Activated naive CD4-positive, alpha-beta T cell treated with anti-CD3 and anti-CD28 coated beads, Interleukin-2, amount 10 ng/mL, durations not matched to agents 7 days and 5 days (primary cell): ENCODE measurements at regions not wholly inside any gene's neighbourhood (a gene's known extent, or its start where the extent isn't known, plus 50 kb on each side); places are given as distances from the start of the nearest gene placed in this dataset.

ENCODE experiments used
- CTCF ChIA-PET: fragments of 350-600 bp; sonication (Branson Sonifier 250); formaldehyde crosslinking; loops from one replicate; lab custom pipeline; 2021; ENCODE audit warnings: antibody characterized with exemption; lab: Charles Lee
- DNase-seq: peaks from one replicate; pipeline ENCODE4 v3.0.0-alpha.2; 2020
- H3K27ac Mint-ChIP-seq: one replicate; pipeline ENCODE4 v1.8.0; 2021; ENCODE audit warnings: mild to moderate bottlenecking, moderate library complexity, mixed read lengths
- H3K27me3 Mint-ChIP-seq: one replicate; pipeline ENCODE4 v1.8.0; 2021; ENCODE audit warnings: mild to moderate bottlenecking, mixed read lengths
- H3K36me3 Mint-ChIP-seq: one replicate; pipeline ENCODE4 v1.8.0; 2021; ENCODE audit warnings: mixed read lengths
- H3K4me1 Mint-ChIP-seq: one replicate; pipeline ENCODE4 v1.8.0; 2021; ENCODE audit warnings: mixed read lengths
- H3K4me3 Mint-ChIP-seq: one replicate; pipeline ENCODE4 v1.8.0; 2021; ENCODE audit warnings: mild to moderate bottlenecking, moderate library complexity, mixed read lengths
- H3K9me3 Mint-ChIP-seq: one replicate; pipeline ENCODE4 v1.8.0; 2021; ENCODE audit warnings: mixed read lengths

GRCh38 chr5:170451747-170452365, 52.0 kb upstream of the KCNIP1 start:
- no peak for DNase-seq

GRCh38 chr5:170450061-170450669, 53.7 kb upstream of the KCNIP1 start:
- DNase-seq, result no peak
- Mint-ChIP-seq H3K4me1 (peaks cover 13% of the 10 kb centered on the region), H3K27me3 (peaks cover 36% of the 10 kb centered on the region), H3K9me3 (no peaks in the 10 kb centered on the region), H3K4me3 (no peak overlapping the region), H3K36me3 (no peaks in the 10 kb centered on the region), H3K27ac (no peak overlapping the region)
- CTCF ChIA-PET, result interaction anchor here (1.4 kb wide), 1 partner anchor 15 kb away, joined by 3 read pairs; no protein-coding TSS in a partner anchor

More at GRCh38 chr5:170451747-170452365, 52.0 kb upstream of the KCNIP1 start:
- no peak overlapping the region for H3K27ac Mint-ChIP-seq
- H3K4me1 Mint-ChIP-seq, result peaks cover 15% of the 10 kb centered on the region
- H3K27me3 Mint-ChIP-seq, result peaks cover 43% of the 10 kb centered on the region
- H3K4me3 Mint-ChIP-seq, result no peak overlapping the region
- H3K9me3 Mint-ChIP-seq, result no peaks in the 10 kb centered on the region
- no peaks in the 10 kb centered on the region for H3K36me3 Mint-ChIP-seq
- CTCF ChIA-PET, result no interaction called here

- Mint-ChIP-seq H3K4me1 (peaks cover 16% of the 10 kb centered on the region), H3K27me3 (peaks cover 35% of the 10 kb centered on the region), H3K36me3 (no peaks in the 10 kb centered on the region), H3K27ac (no peak overlapping the region), H3K9me3 (no peaks in the 10 kb centered on the region), H3K4me3 (no peak overlapping the region)
- CTCF ChIA-PET, result interaction anchor here (1.4 kb wide), 1 partner anchor 14 kb away, joined by 3 read pairs; no protein-coding TSS in a partner anchor
- DNase-seq, result no peak
Measured at GRCh38 chr5:170449232-170449631, 54.6 kb upstream of the KCNIP1 start.

GRCh38 chr5:170448221-170448620, 55.6 kb upstream of the KCNIP1 start:
- Mint-ChIP-seq H3K27ac (no peak overlapping the region), H3K4me1 (peaks cover 6% of the 10 kb centered on the region), H3K9me3 (no peaks in the 10 kb centered on the region), H3K36me3 (no peaks in the 10 kb centered on the region), H3K4me3 (no peak overlapping the region), H3K27me3 (peaks cover 32% of the 10 kb centered on the region)
- CTCF ChIA-PET, result interaction anchor here (3.7 kb wide), 1 partner anchor 13 kb away, joined by 16 read pairs; no protein-coding TSS in a partner anchor
- DNase-seq, result no peak

- Mint-ChIP-seq H3K4me1 (peaks cover 5% of the 10 kb centered on the region), H3K4me3 (no peak overlapping the region), H3K36me3 (no peaks in the 10 kb centered on the region), H3K27me3 (peaks cover 22% of the 10 kb centered on the region), H3K9me3 (no peaks in the 10 kb centered on the region), H3K27ac (no peak overlapping the region)
- no peak for DNase-seq
- CTCF ChIA-PET, result interaction anchor here (1.0 to 3.7 kb wide), 4 partner anchors 11 to 192 kb away, joined by 3 to 16 read pairs (median 3); no protein-coding TSS in a partner anchor
Measured at GRCh38 chr5:170446365-170446764, 57.2 kb upstream of the KCNMB1 start.

- Mint-ChIP-seq H3K27ac (no peak overlapping the region), H3K36me3 (no peaks in the 10 kb centered on the region), H3K9me3 (no peaks in the 10 kb centered on the region), H3K27me3 (peaks cover 22% of the 10 kb centered on the region), H3K4me1 (peaks cover 5% of the 10 kb centered on the region), H3K4me3 (no peak overlapping the region)
- DNase-seq, result no peak
- CTCF ChIA-PET, result interaction anchor here (1.0 to 3.7 kb wide), 4 partner anchors 11 to 193 kb away, joined by 3 to 16 read pairs (median 3); no protein-coding TSS in a partner anchor
Measured at GRCh38 chr5:170445936-170446335, 56.8 kb upstream of the KCNMB1 start.

GRCh38 chr5:170444969-170445505, 55.9 kb upstream of the KCNMB1 start:
- Mint-ChIP-seq H3K4me1 (peaks cover 5% of the 10 kb centered on the region), H3K4me3 (no peak overlapping the region), H3K27ac (no peak overlapping the region), H3K27me3 (peaks cover 14% of the 10 kb centered on the region), H3K9me3 (no peaks in the 10 kb centered on the region), H3K36me3 (no peaks in the 10 kb centered on the region)
- CTCF ChIA-PET, result interaction anchor here (3.7 kb wide), 1 partner anchor 10 kb away, joined by 16 read pairs; no protein-coding TSS in a partner anchor
- DNase-seq, result no peak

GRCh38 chr5:170444181-170444580, 55.0 kb upstream of the KCNMB1 start:
- no peak overlapping the region for H3K27ac Mint-ChIP-seq
- no peaks in the 10 kb centered on the region for H3K9me3 Mint-ChIP-seq
- no peak for DNase-seq
- H3K4me3 Mint-ChIP-seq, result no peak overlapping the region
- peaks cover 8% of the 10 kb centered on the region for H3K27me3 Mint-ChIP-seq
- CTCF ChIA-PET, result interaction anchor here (3.7 kb wide), 1 partner anchor 9 kb away, joined by 16 read pairs; no protein-coding TSS in a partner anchor
- peaks cover 5% of the 10 kb centered on the region for H3K4me1 Mint-ChIP-seq
- H3K36me3 Mint-ChIP-seq, result no peaks in the 10 kb centered on the region

GRCh38 chr5:170443624-170444023, 54.5 kb upstream of the KCNMB1 start:
- CTCF ChIA-PET, result no interaction called here
- Mint-ChIP-seq H3K9me3 (no peaks in the 10 kb centered on the region), H3K4me1 (peaks cover 5% of the 10 kb centered on the region), H3K27ac (no peak overlapping the region), H3K36me3 (no peaks in the 10 kb centered on the region), H3K4me3 (no peak overlapping the region), H3K27me3 (peaks cover 8% of the 10 kb centered on the region)
- DNase-seq, result no peak

- CTCF ChIA-PET, result interaction anchor here (1.6 kb wide), 1 partner anchor 10 kb away, joined by 5 read pairs; no protein-coding TSS in a partner anchor
- Mint-ChIP-seq H3K9me3 (no peaks in the 10 kb centered on the region), H3K27me3 (peaks cover 15% of the 10 kb centered on the region), H3K4me1 (peaks cover 5% of the 10 kb centered on the region), H3K4me3 (no peak overlapping the region), H3K27ac (no peak overlapping the region), H3K36me3 (no peaks in the 10 kb centered on the region)
- no peak for DNase-seq
Measured at GRCh38 chr5:170442921-170443320, 53.8 kb upstream of the KCNMB1 start.

GRCh38 chr5:170442391-170442790, 53.2 kb upstream of the KCNMB1 start:
- CTCF ChIA-PET, result interaction anchor here (0.7 to 1.6 kb wide), 3 partner anchors 9 to 180 kb away, joined by 3 to 5 read pairs (median 3); no protein-coding TSS in a partner anchor
- H3K36me3 Mint-ChIP-seq, result no peaks in the 10 kb centered on the region
- no peaks in the 10 kb centered on the region for H3K9me3 Mint-ChIP-seq
- H3K27me3 Mint-ChIP-seq, result peaks cover 17% of the 10 kb centered on the region
- H3K27ac Mint-ChIP-seq, result no peak overlapping the region
- no peak for DNase-seq
- H3K4me3 Mint-ChIP-seq, result no peak overlapping the region
- peaks cover 5% of the 10 kb centered on the region for H3K4me1 Mint-ChIP-seq

- peaks cover 20% of the 10 kb centered on the region for H3K27me3 Mint-ChIP-seq
- CTCF ChIA-PET, result interaction anchor here (1.0 to 1.6 kb wide), 2 partner anchors 8 to 9 kb away, joined by 3 to 5 read pairs; no protein-coding TSS in a partner anchor
- H3K4me3 Mint-ChIP-seq, result no peak overlapping the region
- H3K27ac Mint-ChIP-seq, result no peak overlapping the region
- no peaks in the 10 kb centered on the region for H3K9me3 Mint-ChIP-seq
- peaks cover 5% of the 10 kb centered on the region for H3K4me1 Mint-ChIP-seq
- DNase-seq, result no peak
- H3K36me3 Mint-ChIP-seq, result no peaks in the 10 kb centered on the region
Measured at GRCh38 chr5:170441393-170441784, 52.2 kb upstream of the KCNMB1 start.

- Mint-ChIP-seq H3K4me3 (no peak overlapping the region), H3K9me3 (no peaks in the 10 kb centered on the region), H3K27ac (no peak overlapping the region), H3K27me3 (peaks cover 20% of the 10 kb centered on the region), H3K36me3 (no peaks in the 10 kb centered on the region), H3K4me1 (peaks cover 5% of the 10 kb centered on the region)
- CTCF ChIA-PET, result no interaction called here
- DNase-seq, result no peak
Measured at GRCh38 chr5:170440771-170441392, 51.7 kb upstream of the KCNMB1 start.

- H3K9me3 Mint-ChIP-seq, result no peaks in the 10 kb centered on the region
- no peak for DNase-seq
- H3K36me3 Mint-ChIP-seq, result no peaks in the 10 kb centered on the region
- no peak overlapping the region for H3K27ac Mint-ChIP-seq
- no peak overlapping the region for H3K4me3 Mint-ChIP-seq
- CTCF ChIA-PET, result interaction anchor here (2.2 kb wide), 1 partner anchor 192 kb away, joined by 15 read pairs; no protein-coding TSS in a partner anchor
- peaks cover 20% of the 10 kb centered on the region for H3K27me3 Mint-ChIP-seq
- H3K4me1 Mint-ChIP-seq, result peaks cover 3% of the 10 kb centered on the region
Measured at GRCh38 chr5:170439944-170440269, 50.7 kb upstream of the KCNMB1 start.
